Right forelimb (tissue), 1 donor: ENCODE measurements at regions not wholly inside any gene's neighbourhood (a gene's known extent, or its start where the extent isn't known, plus 50 kb on each side); places are given as distances from the start of the nearest gene placed in this dataset.
"Not testable (repeated sequence)": the region's sequence is repeated elsewhere in the genome, so short reads cannot be mapped to it uniquely, and the experiment has no call there.

Experiments
- DNase-seq: peaks from one replicate; pipeline ENCODE4 v3.0.0-alpha.2; 2018

GRCh38 chr20:56730003-56730402, 100.9 kb downstream of the TFAP2C start:
- DNase-seq: no peak

GRCh38 chr20:56730996-56731395, 101.9 kb downstream of the TFAP2C start:
- no peak for DNase-seq

- no peak for DNase-seq
These were observed 102.4 kb downstream of the TFAP2C start for GRCh38 chr20:56731476-56731875.

- no peak for DNase-seq
These were observed 104.9 kb downstream of the TFAP2C start for GRCh38 chr20:56733967-56734366.

GRCh38 chr20:56735084-56735642, 106.1 kb downstream of the TFAP2C start:
- DNase-seq: no peak

- DNase-seq: no peak
These were observed 107.3 kb downstream of the TFAP2C start for GRCh38 chr20:56736285-56736857.

- not testable (repeated sequence) for DNase-seq
These were observed 115.3 kb downstream of the TFAP2C start for GRCh38 chr20:56744325-56744821.

GRCh38 chr20:56748476-56749377, 119.6 kb downstream of the TFAP2C start:
- DNase-seq: no peak

GRCh38 chr20:56750430-56750829, 121.3 kb downstream of the TFAP2C start:
- no peak for DNase-seq

GRCh38 chr20:56752274-56752673, 123.2 kb downstream of the TFAP2C start:
- DNase-seq: no peak

GRCh38 chr20:56755201-56755600, 126.1 kb downstream of the TFAP2C start:
- DNase-seq: no peak

GRCh38 chr20:56756658-56757057, 127.6 kb downstream of the TFAP2C start:
- not testable (repeated sequence) for DNase-seq

GRCh38 chr20:56758706-56759105, 129.6 kb downstream of the TFAP2C start:
- DNase-seq: no peak

GRCh38 chr20:56759741-56760278, 130.7 kb downstream of the TFAP2C start:
- DNase-seq: no peak

GRCh38 chr20:56760610-56761009, 131.5 kb downstream of the TFAP2C start:
- no peak for DNase-seq

- no peak for DNase-seq
These were observed 132.3 kb downstream of the TFAP2C start for GRCh38 chr20:56761393-56761792.

GRCh38 chr20:56762401-56762800, 133.3 kb downstream of the TFAP2C start:
- no peak for DNase-seq

GRCh38 chr20:56762829-56763228, 133.7 kb downstream of the TFAP2C start:
- no peak for DNase-seq

- DNase-seq: no peak
These were observed 135.6 kb downstream of the TFAP2C start for GRCh38 chr20:56764671-56765070.

GRCh38 chr20:56765172-56766073, 136.3 kb downstream of the TFAP2C start:
- DNase-seq: no peak

- DNase-seq: no peak
These were observed 137.4 kb downstream of the TFAP2C start for GRCh38 chr20:56766528-56766927.

- no peak for DNase-seq
These were observed 141.0 kb downstream of the TFAP2C start for GRCh38 chr20:56769921-56770600.
